ENCODE measurements at regions not wholly inside any gene's neighbourhood (a gene's known extent, or its start where the extent isn't known, plus 50 kb on each side); places are given as distances from the start of the nearest gene placed in this dataset.
A peak's percentile ranks its signal among the peaks of the same experiment; 100 is the strongest.
"Not testable (repeated sequence)": the region's sequence is repeated elsewhere in the genome, so short reads cannot be mapped to it uniquely, and the experiment has no call there.

- DNase-seq (ENCODE audit: low read depth, low spot score), result no peak
These were observed 306.8 kb upstream of the FOXQ1 start for GRCh38 chr6:1004885-1005630.

DNA sequence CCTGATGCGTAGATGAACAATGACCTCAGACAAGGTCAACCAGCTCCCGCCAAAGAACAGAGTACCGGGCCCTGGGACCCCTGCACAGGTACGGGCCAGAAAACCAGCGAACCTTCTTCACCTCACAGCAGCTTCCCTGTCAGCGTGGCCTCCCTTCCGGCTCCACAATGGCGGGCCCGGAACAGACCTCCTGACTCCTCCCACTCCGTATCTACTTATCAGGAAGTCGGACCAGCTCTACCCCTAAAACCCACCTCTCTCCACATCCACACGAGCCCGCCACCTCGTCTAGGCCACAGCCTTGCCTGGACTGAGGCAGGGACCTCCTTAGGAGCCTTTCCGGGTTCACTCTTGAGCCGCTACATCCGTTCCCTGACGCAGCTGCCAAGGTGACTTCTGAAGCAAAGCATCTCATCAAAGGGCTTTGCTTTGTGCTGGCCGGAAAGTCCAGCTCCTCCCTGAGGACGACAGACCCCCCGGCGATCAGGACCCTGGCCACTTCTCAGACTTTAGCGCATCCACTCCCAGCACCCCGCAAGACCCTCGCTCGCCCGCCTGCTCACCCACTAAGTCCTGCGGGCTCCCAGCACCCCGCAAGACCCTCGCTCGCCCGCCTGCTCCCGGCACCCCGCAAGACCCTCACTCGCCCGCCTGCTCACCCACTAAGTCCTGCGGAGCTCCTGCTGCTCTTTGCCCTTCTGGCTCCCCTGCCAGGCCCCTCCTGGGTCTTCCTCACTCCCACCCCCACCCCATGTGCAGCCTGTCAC lies 308.3 kb upstream of the FOXQ1 start:
- DNase-seq (ENCODE audit: low read depth, low spot score), result no peak

DNA sequence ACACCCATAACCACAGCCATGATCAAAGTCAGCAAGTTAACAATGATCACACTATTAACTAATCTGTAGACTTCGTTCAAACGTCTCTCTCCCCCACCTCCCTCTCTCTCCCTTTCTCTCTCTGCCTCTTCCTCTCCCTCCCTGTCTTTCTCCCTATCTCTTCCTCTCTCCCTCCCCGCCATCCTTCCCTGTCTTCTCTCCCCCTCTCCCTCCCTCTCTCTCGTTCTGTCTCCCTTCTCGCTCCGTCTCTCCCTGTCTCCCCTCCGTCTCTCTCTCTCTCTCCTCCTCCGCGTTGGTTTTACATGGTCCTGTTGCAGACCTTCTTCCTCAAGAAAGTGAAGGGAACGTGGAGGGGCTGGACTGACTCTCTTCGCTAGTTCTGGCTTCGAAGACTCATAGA lies 308.9 kb upstream of the FOXQ1 start:
- no peak for DNase-seq (ENCODE audit: low read depth, low spot score)

GRCh38 chr6:1001655-1002349 lies 308.9 kb upstream of the EXOC2 start:
- DNase-seq (ENCODE audit: low read depth, low spot score), result no peak

DNA sequence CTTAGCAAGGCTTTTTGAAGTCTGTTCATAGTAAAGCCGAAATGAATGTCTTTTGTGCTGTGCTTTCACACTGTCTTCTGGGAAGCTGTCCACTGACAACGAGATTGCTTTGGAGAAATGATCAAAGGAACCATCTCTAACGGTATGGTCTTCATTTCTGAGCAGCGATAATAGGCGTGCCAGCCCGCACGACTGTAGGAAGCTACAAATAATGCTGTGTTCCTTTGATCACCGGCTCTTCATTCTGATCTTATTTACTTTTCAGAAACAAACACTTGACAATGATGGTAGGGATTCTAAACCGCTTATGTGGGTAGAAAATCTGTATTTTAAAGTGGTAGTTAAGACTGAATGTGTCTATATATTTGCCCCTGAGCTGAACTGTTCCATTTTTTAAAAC lies 306.6 kb upstream of the EXOC2 start:
- no peak for DNase-seq (ENCODE audit: low read depth, low spot score)

DNA sequence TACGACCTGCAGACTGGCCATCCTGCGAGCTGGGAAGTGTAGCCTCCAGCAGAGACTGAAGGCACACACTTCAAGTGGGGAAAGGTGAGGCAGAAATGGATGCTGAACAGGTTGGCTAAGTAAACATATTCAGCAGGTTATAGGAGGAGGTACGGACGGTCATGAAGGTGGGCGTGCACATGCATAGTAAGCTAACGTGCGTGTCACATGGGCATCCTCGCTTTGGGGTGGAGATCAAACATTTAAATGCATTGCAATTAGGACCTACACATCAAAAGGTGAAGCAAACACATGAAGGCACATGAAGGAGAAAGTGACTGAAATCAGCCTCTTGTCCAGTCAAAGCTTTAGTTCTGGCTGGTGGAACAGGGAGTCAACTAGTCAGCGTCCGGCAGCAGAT lies 305.6 kb upstream of the EXOC2 start:
- no peak for DNase-seq (ENCODE audit: low read depth, low spot score)

DNA sequence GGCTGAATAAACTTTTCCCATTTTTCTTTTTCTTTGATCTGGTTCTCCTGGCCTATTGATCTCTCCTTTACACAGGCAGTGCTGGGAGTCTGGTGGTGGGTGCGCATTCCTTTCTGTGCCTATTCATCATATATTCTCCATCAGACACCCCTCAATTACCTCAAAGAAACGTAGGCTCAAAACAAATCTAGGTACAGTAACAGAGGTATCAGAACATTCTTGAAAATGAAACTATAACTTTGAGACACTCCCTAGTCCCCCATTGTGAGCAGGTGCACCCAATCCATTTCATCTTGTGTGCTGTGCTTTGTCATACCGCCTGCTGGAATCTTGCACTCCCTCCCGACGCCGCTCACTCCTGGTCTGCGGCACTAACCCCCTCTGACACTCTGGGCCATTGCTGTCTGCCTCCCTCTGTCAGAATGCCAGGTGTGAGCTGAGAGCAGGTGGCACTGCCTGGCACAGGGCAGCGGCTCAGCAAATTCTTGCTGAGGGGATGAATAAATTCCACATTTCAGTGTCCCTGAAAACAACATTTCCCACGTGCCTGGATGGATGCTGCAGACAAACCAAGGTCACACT lies 303.4 kb upstream of the EXOC2 start:
- DNase-seq (ENCODE audit: low read depth, low spot score), result no peak

GRCh38 chr6:991192-991591 lies 298.3 kb upstream of the EXOC2 start:
- DNase-seq (ENCODE audit: low read depth, low spot score), result no peak

DNA sequence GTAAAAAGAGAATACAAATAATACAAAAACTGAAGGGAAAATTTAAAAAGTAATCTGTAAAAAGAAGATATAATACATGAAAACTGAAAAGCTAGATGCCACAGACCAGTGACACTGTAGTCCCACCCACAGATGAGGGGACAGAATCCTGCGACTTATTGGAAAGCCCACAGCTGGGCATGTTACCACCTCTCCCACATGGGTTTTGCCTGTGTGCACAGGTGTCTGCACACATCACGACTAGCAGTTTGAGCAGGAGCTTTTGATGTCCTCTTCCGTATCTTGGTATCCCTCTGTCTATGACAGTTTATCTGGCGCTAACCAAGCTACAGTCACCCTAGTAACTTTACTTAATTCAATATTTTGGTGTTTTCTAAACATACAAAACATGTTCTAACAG lies 291.1 kb upstream of the EXOC2 start:
- DNase-seq (ENCODE audit: low read depth, low spot score), result no peak

- DNase-seq (ENCODE audit: low read depth, low spot score), result no peak
These were observed 286.2 kb upstream of the EXOC2 start for GRCh38 chr6:978937-979685.

GRCh38 chr6:977226-977625 lies 284.3 kb upstream of the EXOC2 start:
- DNase-seq (ENCODE audit: low read depth, low spot score), result not testable (repeated sequence)

GRCh38 chr6:971981-972640 lies 279.2 kb upstream of the EXOC2 start:
- DNase-seq (ENCODE audit: low read depth, low spot score), result no peak

- no peak for DNase-seq (ENCODE audit: low read depth, low spot score)
These were observed 275.9 kb upstream of the EXOC2 start for GRCh38 chr6:968791-969190.

DNA sequence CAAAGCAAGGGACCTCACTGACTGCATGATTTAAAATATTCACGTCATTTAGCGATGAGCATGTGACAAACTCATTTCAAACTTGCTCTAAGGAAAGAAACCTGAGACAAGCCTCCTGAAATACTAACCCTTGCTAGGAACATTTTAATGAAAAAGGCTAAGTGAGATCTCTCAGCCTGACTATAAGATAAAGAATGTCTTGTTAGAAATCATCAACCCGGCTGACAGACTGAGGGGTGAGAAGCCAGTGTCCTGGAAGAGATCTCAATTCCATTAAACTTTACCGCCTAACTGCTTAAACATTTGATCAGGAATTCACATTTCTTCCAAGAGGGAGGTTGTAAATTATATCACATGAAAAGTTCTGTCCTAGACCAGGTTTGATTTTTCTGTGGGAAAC lies 274.8 kb upstream of the EXOC2 start:
- DNase-seq (ENCODE audit: low read depth, low spot score), result no peak

DNA sequence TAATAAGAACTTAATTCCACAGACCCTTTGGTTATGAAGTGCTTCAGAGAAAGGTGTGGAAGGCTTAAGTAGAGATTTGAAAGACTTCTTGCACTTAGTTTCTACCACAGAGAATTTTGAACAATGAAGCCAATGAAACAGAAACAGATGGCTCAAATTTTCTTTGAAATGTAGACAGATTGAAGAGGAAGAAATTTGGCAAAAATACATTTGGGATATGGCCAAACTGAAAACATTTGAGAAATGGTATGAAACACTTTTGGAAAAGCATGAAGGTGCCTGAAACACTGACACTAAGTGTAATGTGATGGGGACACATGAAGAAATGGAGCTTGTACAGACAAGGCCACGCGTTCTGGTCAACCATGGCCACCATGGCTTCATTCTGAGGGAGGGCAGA lies 272.4 kb upstream of the EXOC2 start:
- no peak for DNase-seq (ENCODE audit: low read depth, low spot score)

GRCh38 chr6:963456-963855 lies 270.5 kb upstream of the EXOC2 start:
- DNase-seq (ENCODE audit: low read depth, low spot score), result no peak

- DNase-seq (ENCODE audit: low read depth, low spot score), result no peak
These were observed 268.5 kb upstream of the EXOC2 start for GRCh38 chr6:961407-961960.

- no peak for DNase-seq (ENCODE audit: low read depth, low spot score)
These were observed 267.4 kb upstream of the EXOC2 start for GRCh38 chr6:960356-960755.

DNA sequence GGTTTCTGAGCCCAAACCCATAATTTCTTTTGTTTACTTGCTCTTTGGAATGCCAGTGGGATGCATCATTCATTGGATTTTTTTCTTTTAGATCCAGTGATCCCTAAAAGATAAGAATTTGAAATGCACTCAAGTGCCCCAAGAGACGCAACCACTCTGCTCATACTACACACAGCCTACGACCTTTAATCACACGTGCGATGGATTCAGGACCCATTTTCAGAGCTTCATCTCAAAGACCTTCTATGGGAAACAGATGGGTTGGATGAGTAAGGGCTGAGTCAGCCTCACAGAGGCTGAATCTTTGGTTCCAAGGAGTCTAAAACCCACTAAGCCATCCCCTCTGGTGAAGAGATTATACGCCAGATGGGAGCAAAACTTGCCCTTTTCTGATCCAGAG lies 265.5 kb upstream of the EXOC2 start:
- DNase-seq (ENCODE audit: low read depth, low spot score), result peak; percentile 24

- no peak for DNase-seq (ENCODE audit: low read depth, low spot score)
These were observed 258.7 kb upstream of the EXOC2 start for GRCh38 chr6:951399-952181.
